ENCODE measurements at regions not wholly inside any gene's neighbourhood (a gene's known extent, or its start where the extent isn't known, plus 50 kb on each side); places are given as distances from the start of the nearest gene placed in this dataset.

DNA sequence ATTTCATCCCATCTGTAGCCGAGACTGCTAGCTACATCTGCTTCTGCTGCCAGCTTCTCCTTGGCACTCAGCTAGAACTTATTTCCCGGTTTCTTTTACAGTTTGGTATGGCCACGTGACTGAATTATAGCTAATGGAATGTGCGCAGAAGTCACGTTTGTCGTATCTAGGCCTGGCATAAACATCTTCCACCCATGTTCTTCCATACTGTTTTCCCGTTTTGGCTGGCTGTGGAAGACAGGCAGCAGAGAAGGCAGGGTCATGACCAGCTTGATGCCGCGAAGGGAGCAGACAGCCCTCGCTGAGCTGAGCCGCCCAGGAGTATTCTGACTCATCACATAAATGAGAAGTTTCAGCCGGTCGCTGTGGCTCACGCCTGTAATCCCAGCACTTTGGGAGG is 186.7 kb downstream of the RFC3 start:
- H3K4me3 ChIP-seq (ENCODE audit: low read depth, low read length) = no peak overlapping the region
- no peak for TF ChIP-seq CTCF (IDR thresholded peaks at IDR 0.05; ENCODE audit: low read depth, low read length, missing control alignments)
- no peak for DNase-seq (ENCODE audit: low read depth)

DNA sequence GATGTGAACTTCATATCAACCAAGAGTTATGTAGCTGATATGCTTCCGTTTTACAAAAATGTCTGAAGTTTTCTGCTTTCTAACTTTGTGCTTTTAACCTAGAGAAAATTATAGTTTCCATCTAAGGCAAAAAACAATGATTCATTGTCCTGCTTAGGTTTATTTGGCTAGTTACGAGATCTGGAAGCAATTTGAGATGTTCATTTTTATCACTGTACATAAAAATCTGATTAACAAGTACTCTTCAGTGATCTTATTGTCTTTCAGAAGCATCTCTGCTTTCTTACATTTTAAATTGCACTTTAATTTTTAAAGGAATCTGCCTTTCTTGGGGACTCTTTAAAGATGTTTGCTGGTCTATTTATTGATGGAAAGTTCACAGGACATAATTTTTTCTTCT is 188.1 kb downstream of the RFC3 start:
- no peak for DNase-seq (ENCODE audit: low read depth)
- no peak overlapping the region for H3K4me3 ChIP-seq (ENCODE audit: low read depth, low read length)
- no peak for TF ChIP-seq CTCF (IDR thresholded peaks at IDR 0.05; ENCODE audit: low read depth, low read length, missing control alignments)

DNA sequence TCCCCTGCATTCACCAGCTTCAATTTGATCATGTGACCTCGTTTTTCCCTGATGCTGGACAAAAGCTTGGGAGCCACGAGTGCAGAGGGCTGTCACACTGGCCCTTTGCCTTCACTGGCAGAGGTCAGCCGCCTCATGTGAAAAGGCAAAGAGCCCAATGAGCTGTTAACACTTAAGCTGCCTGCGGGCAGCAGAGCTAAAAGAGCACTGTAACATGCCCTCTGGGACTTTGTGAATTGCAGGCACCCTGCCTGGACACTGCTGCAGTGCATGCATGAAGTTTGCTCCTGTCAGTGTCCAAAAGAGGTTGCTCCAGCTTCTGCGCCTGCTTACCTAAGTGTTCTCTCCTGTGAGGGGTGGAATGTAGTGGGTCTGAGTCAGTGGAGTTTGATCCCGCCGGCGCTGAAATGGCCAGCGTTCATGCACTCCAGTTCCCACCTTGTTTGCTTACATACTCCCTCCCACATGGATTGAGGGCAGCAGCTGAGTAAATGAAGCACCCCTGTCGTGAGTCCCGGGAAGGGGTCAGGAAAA is 193.7 kb downstream of the RFC3 start:
- no peak for DNase-seq (ENCODE audit: low read depth)
- no peak for TF ChIP-seq CTCF (IDR thresholded peaks at IDR 0.05; ENCODE audit: low read depth, low read length, missing control alignments)
- H3K4me3 ChIP-seq (ENCODE audit: low read depth, low read length) = no peak overlapping the region

- H3K4me3 ChIP-seq (ENCODE audit: low read depth, low read length) = no peak overlapping the region
- no peak for DNase-seq (ENCODE audit: low read depth)
- no peak for TF ChIP-seq CTCF (IDR thresholded peaks at IDR 0.05; ENCODE audit: low read depth, low read length, missing control alignments)
Observed at GRCh38 chr13:34012382-34012781, 194.4 kb downstream of the RFC3 start.

DNA sequence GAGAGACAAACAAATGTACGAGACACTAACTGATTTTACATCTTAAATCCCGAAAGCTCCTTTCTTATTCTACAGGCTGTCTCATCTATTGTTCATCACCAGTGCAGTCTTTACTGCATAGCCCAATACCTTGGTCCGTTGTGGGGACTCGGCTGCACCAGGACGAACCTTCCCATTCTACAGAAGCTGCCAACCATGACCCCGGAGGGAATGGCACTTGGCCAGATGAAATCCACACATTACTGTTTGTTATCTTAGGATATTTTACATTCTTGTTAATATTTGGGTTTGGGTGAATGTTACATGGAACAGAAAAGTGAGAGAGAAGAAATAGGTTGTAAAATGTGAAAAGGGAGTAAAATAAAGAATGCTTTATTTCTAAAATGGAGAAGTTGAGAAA is 195.1 kb downstream of the RFC3 start:
- TF ChIP-seq CTCF (IDR thresholded peaks at IDR 0.05; ENCODE audit: low read depth, low read length, missing control alignments) = no peak
- no peak overlapping the region for H3K4me3 ChIP-seq (ENCODE audit: low read depth, low read length)
- no peak for DNase-seq (ENCODE audit: low read depth)

- no peak for DNase-seq (ENCODE audit: low read depth)
- no peak overlapping the region for H3K4me3 ChIP-seq (ENCODE audit: low read depth, low read length)
- no peak for TF ChIP-seq CTCF (IDR thresholded peaks at IDR 0.05; ENCODE audit: low read depth, low read length, missing control alignments)
Observed at GRCh38 chr13:34017231-34017630, 199.3 kb downstream of the RFC3 start.

DNA sequence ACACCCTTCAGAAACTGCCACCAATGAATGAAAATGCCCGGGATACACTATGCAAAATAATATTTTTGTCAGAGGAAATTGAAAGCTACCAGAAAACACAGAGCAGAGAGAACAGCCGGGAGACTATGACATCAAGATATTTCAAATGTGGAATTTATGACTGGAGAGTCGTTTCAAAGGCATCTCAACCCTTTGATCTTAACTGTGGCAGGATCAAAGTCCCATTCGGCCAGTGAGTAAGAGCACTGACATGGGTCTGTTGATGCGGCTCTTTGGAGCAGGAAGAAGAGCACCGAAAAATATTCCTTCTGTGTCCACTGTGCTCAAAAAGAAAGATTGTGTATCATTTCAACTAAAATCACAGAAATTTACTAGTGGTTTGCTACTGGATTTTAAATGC is 201.9 kb downstream of the RFC3 start:
- DNase-seq (ENCODE audit: low read depth) = no peak
- no peak overlapping the region for H3K4me3 ChIP-seq (ENCODE audit: low read depth, low read length)
- no peak for TF ChIP-seq CTCF (IDR thresholded peaks at IDR 0.05; ENCODE audit: low read depth, low read length, missing control alignments)

Measured in GM12864 (cell line).